22Rv1 (cell line): ENCODE measurements at regions not wholly inside any gene's neighbourhood (a gene's known extent, or its start where the extent isn't known, plus 50 kb on each side); places are given as distances from the start of the nearest gene placed in this dataset.

Source experiments
- CTCF ChIP-seq: fragments of 450-650 bp; IDR thresholded peaks from 2 replicates; pipeline ENCODE4 v1.5.1; 2017; ENCODE audit warnings: mild to moderate bottlenecking
- ZFX ChIP-seq: fragments of 450-650 bp; IDR thresholded peaks from 2 replicates; pipeline ENCODE4 v1.6.1; 2017; ENCODE audit warnings: antibody characterized with exemption, borderline replicate concordance

- TF ChIP-seq CTCF (no peak), ZFX (no peak)
Observed at GRCh38 chr4:138706201-138706600, 309.4 kb upstream of the NOCT start.
